GM18870 (cell line): ENCODE measurements at regions not wholly inside any gene's neighbourhood (a gene's known extent, or its start where the extent isn't known, plus 50 kb on each side); places are given as distances from the start of the nearest gene placed in this dataset.
"Not testable (repeated sequence)": the region's sequence is repeated elsewhere in the genome, so short reads cannot be mapped to it uniquely, and the experiment has no call there.

Source experiments
- ATAC-seq: cut with Tn5 transposase; IDR thresholded peaks from one replicate; pipeline ENCODE4 v1.9.1; 2021; ENCODE audit warnings: moderate library complexity; ENCODE audit not compliant: unreplicated experiment

GRCh38 chr6:140443112-140443511, 1068.7 kb upstream of the CITED2 start:
- ATAC-seq: not testable (repeated sequence)

GRCh38 chr6:140441256-140441655, 1066.8 kb upstream of the CITED2 start:
- ATAC-seq: no peak

- ATAC-seq: no peak
Observed at GRCh38 chr6:140440223-140440835, 1065.9 kb upstream of the CITED2 start.

GRCh38 chr6:140438346-140438735, 1063.9 kb upstream of the CITED2 start:
- no peak for ATAC-seq

GRCh38 chr6:140437619-140438345, 1063.3 kb upstream of the CITED2 start:
- ATAC-seq: no peak

GRCh38 chr6:140436023-140436811, 1061.8 kb upstream of the CITED2 start:
- no peak for ATAC-seq

- no peak for ATAC-seq
Observed at GRCh38 chr6:140434761-140435160, 1060.3 kb upstream of the CITED2 start.

GRCh38 chr6:140433072-140433471, 1058.6 kb upstream of the CITED2 start:
- no peak for ATAC-seq

- no peak for ATAC-seq
Observed at GRCh38 chr6:140427842-140428241, 1053.4 kb upstream of the CITED2 start.

GRCh38 chr6:140414966-140415620, 1040.6 kb upstream of the CITED2 start:
- no peak for ATAC-seq

- no peak for ATAC-seq
Observed at GRCh38 chr6:140403020-140403419, 1028.6 kb upstream of the CITED2 start.

GRCh38 chr6:140401761-140402160, 1027.3 kb upstream of the CITED2 start:
- ATAC-seq: no peak

- ATAC-seq: no peak
Observed at GRCh38 chr6:140398076-140398475, 1023.6 kb upstream of the CITED2 start.

GRCh38 chr6:140397106-140397505, 1022.7 kb upstream of the CITED2 start:
- ATAC-seq: no peak

GRCh38 chr6:140393665-140394540, 1019.5 kb upstream of the CITED2 start:
- ATAC-seq: no peak

- no peak for ATAC-seq
Observed at GRCh38 chr6:140388815-140389214, 1014.4 kb upstream of the CITED2 start.

- no peak for ATAC-seq
Observed at GRCh38 chr6:140388192-140388802, 1013.8 kb upstream of the CITED2 start.

- no peak for ATAC-seq
Observed at GRCh38 chr6:140385679-140386078, 1011.2 kb upstream of the CITED2 start.

- ATAC-seq: no peak
Observed at GRCh38 chr6:140382355-140382754, 1007.9 kb upstream of the CITED2 start.
